ENCODE measurements at regions not wholly inside any gene's neighbourhood (a gene's known extent, or its start where the extent isn't known, plus 50 kb on each side); places are given as distances from the start of the nearest gene placed in this dataset.

GRCh38 chr10:33085313-33085833 lies 127.3 kb upstream of the ITGB1 start:
- TF ChIP-seq USF2 (CRISPR knock-in tag; IDR thresholded peaks at IDR 0.05) (no peak), TEAD4 (CRISPR knock-in tag; IDR thresholded peaks at IDR 0.05) (no peak), ATF3 (CRISPR knock-in tag; conservative IDR thresholded peaks at IDR 0.05) (no peak), ZBTB21 (CRISPR knock-in tag; IDR thresholded peaks at IDR 0.05; ENCODE audit: borderline replicate concordance) (no peak), ELF4 (CRISPR knock-in tag; IDR thresholded peaks at IDR 0.05; ENCODE audit: low read depth) (no peak), ZNF121 (CRISPR knock-in tag; IDR thresholded peaks at IDR 0.05) (no peak), ESRRA (CRISPR knock-in tag; IDR thresholded peaks at IDR 0.05; ENCODE audit: borderline replicate concordance) (no peak)

All from WTC11 (cell line).